Neural progenitor cell (in vitro differentiated cells): ENCODE measurements at regions not wholly inside any gene's neighbourhood (a gene's known extent, or its start where the extent isn't known, plus 50 kb on each side); places are given as distances from the start of the nearest gene placed in this dataset.

Experiments
- EZH2 ChIP-seq: fragments of 200-600 bp; sonication (generic); IDR thresholded peaks from 2 replicates; pipeline ENCODE4 v1.6.1; 2017; ENCODE audit warnings: antibody characterized with exemption, mild to moderate bottlenecking, moderate library complexity
- EZH2phosphoT487 ChIP-seq: fragments of 200-600 bp; sonication (generic); IDR thresholded peaks from 2 replicates; pipeline ENCODE4 v1.6.1; 2017; ENCODE audit warnings: antibody characterized with exemption
- TF ChIP-seq, protein P1 (sequence below): fragments of 200-600 bp; sonication (generic); IDR thresholded peaks from 2 replicates; pipeline ENCODE4 v1.5.1; 2017; ENCODE audit warnings: antibody characterized with exemption, mild to moderate bottlenecking

DNA sequence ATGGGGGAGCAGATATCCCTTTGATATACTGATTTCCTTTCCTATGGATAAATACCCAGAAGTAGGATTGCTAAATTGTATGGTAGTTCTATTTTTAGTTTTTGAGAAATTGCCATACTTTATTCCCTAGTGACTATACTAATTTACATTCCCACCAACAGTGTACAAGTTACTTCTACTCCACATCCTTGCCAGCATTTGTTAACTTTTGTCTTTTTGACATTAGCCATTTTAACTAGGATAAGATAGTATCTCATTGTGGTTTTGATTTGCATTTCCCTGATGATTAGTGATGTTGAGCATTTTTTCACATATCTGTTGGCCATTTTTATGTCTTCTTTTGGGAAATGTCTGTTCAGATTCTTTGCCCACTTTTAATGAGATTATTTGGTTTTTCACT lies 620.6 kb upstream of the CAMK1G start:
- TF ChIP-seq, protein P1, sequence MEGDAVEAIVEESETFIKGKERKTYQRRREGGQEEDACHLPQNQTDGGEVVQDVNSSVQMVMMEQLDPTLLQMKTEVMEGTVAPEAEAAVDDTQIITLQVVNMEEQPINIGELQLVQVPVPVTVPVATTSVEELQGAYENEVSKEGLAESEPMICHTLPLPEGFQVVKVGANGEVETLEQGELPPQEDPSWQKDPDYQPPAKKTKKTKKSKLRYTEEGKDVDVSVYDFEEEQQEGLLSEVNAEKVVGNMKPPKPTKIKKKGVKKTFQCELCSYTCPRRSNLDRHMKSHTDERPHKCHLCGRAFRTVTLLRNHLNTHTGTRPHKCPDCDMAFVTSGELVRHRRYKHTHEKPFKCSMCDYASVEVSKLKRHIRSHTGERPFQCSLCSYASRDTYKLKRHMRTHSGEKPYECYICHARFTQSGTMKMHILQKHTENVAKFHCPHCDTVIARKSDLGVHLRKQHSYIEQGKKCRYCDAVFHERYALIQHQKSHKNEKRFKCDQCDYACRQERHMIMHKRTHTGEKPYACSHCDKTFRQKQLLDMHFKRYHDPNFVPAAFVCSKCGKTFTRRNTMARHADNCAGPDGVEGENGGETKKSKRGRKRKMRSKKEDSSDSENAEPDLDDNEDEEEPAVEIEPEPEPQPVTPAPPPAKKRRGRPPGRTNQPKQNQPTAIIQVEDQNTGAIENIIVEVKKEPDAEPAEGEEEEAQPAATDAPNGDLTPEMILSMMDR, result no peak
- TF ChIP-seq EZH2phosphoT487 (no peak), EZH2 (no peak)
